ENCODE measurements at regions not wholly inside any gene's neighbourhood (a gene's known extent, or its start where the extent isn't known, plus 50 kb on each side); places are given as distances from the start of the nearest gene placed in this dataset.

DNA sequence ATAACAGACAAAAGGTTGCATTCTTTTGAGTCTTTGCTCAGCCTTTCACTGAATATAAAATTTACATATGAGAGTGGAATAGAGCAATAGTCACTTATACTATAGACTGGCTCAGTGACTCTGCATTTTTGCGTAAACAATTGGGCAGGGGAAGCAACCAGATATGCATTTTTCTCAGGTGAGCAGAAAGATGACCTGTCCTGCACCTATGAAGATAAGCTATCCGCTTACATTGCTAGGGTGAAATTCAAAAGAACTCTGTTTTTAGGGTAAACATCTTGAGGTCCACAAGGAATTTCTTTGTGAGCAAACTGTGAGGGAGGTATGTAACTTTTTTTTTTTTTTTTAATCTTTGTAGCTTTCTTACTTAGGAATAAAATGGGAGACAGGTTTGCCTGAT lies 602.4 kb upstream of the PRKX start:
- TF ChIP-seq, protein P1, sequence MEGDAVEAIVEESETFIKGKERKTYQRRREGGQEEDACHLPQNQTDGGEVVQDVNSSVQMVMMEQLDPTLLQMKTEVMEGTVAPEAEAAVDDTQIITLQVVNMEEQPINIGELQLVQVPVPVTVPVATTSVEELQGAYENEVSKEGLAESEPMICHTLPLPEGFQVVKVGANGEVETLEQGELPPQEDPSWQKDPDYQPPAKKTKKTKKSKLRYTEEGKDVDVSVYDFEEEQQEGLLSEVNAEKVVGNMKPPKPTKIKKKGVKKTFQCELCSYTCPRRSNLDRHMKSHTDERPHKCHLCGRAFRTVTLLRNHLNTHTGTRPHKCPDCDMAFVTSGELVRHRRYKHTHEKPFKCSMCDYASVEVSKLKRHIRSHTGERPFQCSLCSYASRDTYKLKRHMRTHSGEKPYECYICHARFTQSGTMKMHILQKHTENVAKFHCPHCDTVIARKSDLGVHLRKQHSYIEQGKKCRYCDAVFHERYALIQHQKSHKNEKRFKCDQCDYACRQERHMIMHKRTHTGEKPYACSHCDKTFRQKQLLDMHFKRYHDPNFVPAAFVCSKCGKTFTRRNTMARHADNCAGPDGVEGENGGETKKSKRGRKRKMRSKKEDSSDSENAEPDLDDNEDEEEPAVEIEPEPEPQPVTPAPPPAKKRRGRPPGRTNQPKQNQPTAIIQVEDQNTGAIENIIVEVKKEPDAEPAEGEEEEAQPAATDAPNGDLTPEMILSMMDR (IDR thresholded peaks at IDR 0.05; ENCODE audit: low read depth, low read length), result no peak
- TF ChIP-seq, protein P2, sequence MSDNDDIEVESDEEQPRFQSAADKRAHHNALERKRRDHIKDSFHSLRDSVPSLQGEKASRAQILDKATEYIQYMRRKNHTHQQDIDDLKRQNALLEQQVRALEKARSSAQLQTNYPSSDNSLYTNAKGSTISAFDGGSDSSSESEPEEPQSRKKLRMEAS (IDR thresholded peaks at IDR 0.05; ENCODE audit: low read depth, low read length), result no peak
- TF ChIP-seq POLR2A (IDR thresholded peaks at IDR 0.05; ENCODE audit: extremely low read depth, insufficient read length), result no peak
- no peak for TF ChIP-seq MYC (IDR thresholded peaks at IDR 0.05; ENCODE audit: low read depth, low read length)
